ENCODE measurements at regions not wholly inside any gene's neighbourhood (a gene's known extent, or its start where the extent isn't known, plus 50 kb on each side); places are given as distances from the start of the nearest gene placed in this dataset.
"Not testable (repeated sequence)": the region's sequence is repeated elsewhere in the genome, so short reads cannot be mapped to it uniquely, and the experiment has no call there.

GRCh38 chrX:9411682-9412081 is 53.2 kb upstream of the TBL1X start:
- CTCF ChIA-PET; H3K79me2 ChIP-seq (ENCODE audit: control insufficient read depth, insufficient read depth, low read length); H3K36me3 ChIP-seq (ENCODE audit: control insufficient read depth in 2 of 2, insufficient read depth in 2 of 2, low read length in 1 of 2); H3K9ac ChIP-seq (ENCODE audit: control insufficient read depth, insufficient read depth, low read length); SMC1A ChIA-PET (ENCODE audit: uncharacterized antibody, unreplicated experiment); DNase-seq (ENCODE audit: low read depth, low spot score); H3K4me3 ChIP-seq; BruUV-seq (replicated peaks); H3K9me3 ChIP-seq (replicated peaks; ENCODE audit: control insufficient read depth, insufficient read depth, low read length); H2AFZ ChIP-seq (ENCODE audit: control insufficient read depth, low read depth, low read length); FAIRE-seq; ATAC-seq; in situ Hi-C loops (cut with MboI); RAD21 ChIA-PET (ENCODE audit: unreplicated experiment); H3K4me2 ChIP-seq (ENCODE audit: control insufficient read depth, insufficient read depth); POLR2A ChIA-PET; H3K4me1 ChIP-seq (ENCODE audit: control insufficient read depth, insufficient read depth, low read length); H3K27me3 ChIP-seq (replicated peaks in 1 of 2; ENCODE audit: control insufficient read depth in 2 of 2, insufficient read depth in 2 of 2, low read length in 1 of 2); intact Hi-C loops (cut with micrococcal nuclease; ENCODE audit: unreplicated experiment); H3K27ac ChIP-seq (ENCODE audit: control insufficient read depth, insufficient read depth); H4K20me1 ChIP-seq (ENCODE audit: control insufficient read depth, insufficient read depth): not testable (repeated sequence)
- WGBS (ENCODE audit: insufficient coverage, insufficient replicate concordance, low lambda C conversion rate, missing lambda C conversion rate): 59% methylated on average over 16 of the region's 16 CpGs

- in situ Hi-C loops (cut with MboI) (no loop called here), intact Hi-C loops (cut with micrococcal nuclease; ENCODE audit: unreplicated experiment) (no loop called here)
- no peak overlapping the region for H3K27ac ChIP-seq (ENCODE audit: control insufficient read depth, insufficient read depth)
- H3K4me2 ChIP-seq (ENCODE audit: control insufficient read depth, insufficient read depth): no peak overlapping the region
- DNase-seq (ENCODE audit: low read depth, low spot score) (no peak), ATAC-seq (no peak), FAIRE-seq (no peak)
- ChIA-PET SMC1A (ENCODE audit: uncharacterized antibody, unreplicated experiment) (interaction anchor here (1.4 kb wide), 1 partner anchor 15 kb away, joined by 5 read pairs; no protein-coding TSS in a partner anchor), RAD21 (ENCODE audit: unreplicated experiment) (no interaction called here), POLR2A (no interaction called here), CTCF (no interaction called here)
- H4K20me1 ChIP-seq (ENCODE audit: control insufficient read depth, insufficient read depth): no peaks in the 10 kb centered on the region
- no TSS peak for BruUV-seq (replicated peaks)
- H3K4me3 ChIP-seq: no peak overlapping the region
- 71% methylated on average over 10 of the region's 10 CpGs for WGBS (ENCODE audit: insufficient coverage, insufficient replicate concordance, low lambda C conversion rate, missing lambda C conversion rate)
- H3K9me3 ChIP-seq (replicated peaks; ENCODE audit: control insufficient read depth, insufficient read depth, low read length): no peaks in the 10 kb centered on the region
- no peaks in the 10 kb centered on the region for H3K4me1 ChIP-seq (ENCODE audit: control insufficient read depth, insufficient read depth, low read length)
- no peaks in the 10 kb centered on the region for H3K36me3 ChIP-seq (ENCODE audit: control insufficient read depth in 2 of 2, insufficient read depth in 2 of 2, low read length in 1 of 2)
- no peaks in the 10 kb centered on the region for H3K79me2 ChIP-seq (ENCODE audit: control insufficient read depth, insufficient read depth, low read length)
- H3K9ac ChIP-seq (ENCODE audit: control insufficient read depth, insufficient read depth, low read length): no peak overlapping the region
- no peak overlapping the region for H2AFZ ChIP-seq (ENCODE audit: control insufficient read depth, low read depth, low read length)
- H3K27me3 ChIP-seq (replicated peaks in 1 of 2; ENCODE audit: control insufficient read depth in 2 of 2, insufficient read depth in 2 of 2, low read length in 1 of 2): no peaks in the 10 kb centered on the region
- TF ChIP-seq POU2F2 (IDR thresholded peaks at IDR 0.05; ENCODE audit: borderline replicate concordance, low read depth, low read length): no peak
- TF ChIP-seq ZNF207 (IDR thresholded peaks at IDR 0.05; ENCODE audit: borderline replicate concordance): no peak
- TF ChIP-seq ZBTB4 (CRISPR knock-in tag; IDR thresholded peaks at IDR 0.05): no peak
- no peak for TF ChIP-seq NR2C2 (IDR thresholded peaks at IDR 0.05; ENCODE audit: borderline replicate concordance, control insufficient read depth, insufficient read length, low read depth)
- no peak for TF ChIP-seq NR2F1 (conservative IDR thresholded peaks at IDR 0.05)
- TF ChIP-seq ZNF687 (IDR thresholded peaks at IDR 0.05): no peak
Measured at GRCh38 chrX:9414416-9414815, 50.4 kb upstream of the TBL1X start.

All from GM12878 (cell line).